ENCODE measurements at regions not wholly inside any gene's neighbourhood (a gene's known extent, or its start where the extent isn't known, plus 50 kb on each side); places are given as distances from the start of the nearest gene placed in this dataset.

DNA sequence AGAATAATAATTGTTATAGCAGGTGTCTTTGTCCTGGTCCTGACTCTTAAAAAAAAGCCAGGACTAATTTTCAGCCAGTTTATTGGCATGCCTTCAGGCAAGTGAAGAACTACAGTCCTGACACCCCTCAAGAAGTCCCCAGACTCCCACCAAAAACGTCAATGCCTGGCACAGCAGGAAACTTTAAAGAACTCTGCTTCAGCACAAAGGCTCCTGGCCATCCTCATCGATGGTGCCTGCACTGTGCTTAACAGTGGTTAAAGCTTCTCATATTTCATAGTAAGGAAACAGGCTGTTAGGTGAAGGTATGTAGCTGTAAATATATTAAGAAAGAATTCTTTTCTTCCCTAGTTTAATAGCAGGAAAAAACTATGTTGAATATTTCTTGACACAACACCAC, 280.1 kb upstream of the PUM3 start:
- H3K27me3 ChIP-seq, result no peaks in the 10 kb centered on the region
- intact Hi-C loops (cut with DNase I), result no loop called here

DNA sequence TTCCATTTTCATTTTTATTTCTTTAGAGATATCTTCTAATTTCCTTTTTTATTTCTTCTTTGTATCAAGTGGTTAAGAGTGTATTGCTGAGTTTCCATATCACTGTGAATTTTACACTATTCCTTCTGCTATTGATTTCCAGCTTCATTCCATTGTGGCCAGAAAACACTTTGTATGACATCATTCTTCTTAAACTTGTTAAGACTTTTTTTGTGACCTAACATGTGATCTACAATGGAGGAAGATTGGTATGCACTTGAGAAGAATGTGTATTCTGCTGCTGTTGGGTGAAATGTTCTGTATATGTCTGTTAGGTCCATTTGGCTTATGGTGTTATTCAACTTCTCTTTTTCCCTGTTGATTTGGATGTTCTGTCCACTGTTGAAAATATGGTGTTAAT, 274.2 kb upstream of the PUM3 start:
- Histone ChIP-seq H3K27me3 (no peaks in the 10 kb centered on the region), H3K9me3 (no peaks in the 10 kb centered on the region), H3K4me3 (no peak overlapping the region), H3K4me1 (no peaks in the 10 kb centered on the region), H3K9ac (ENCODE audit: low read depth in 2 of 2, low read length in 2 of 2) (no peak overlapping the region), H3K27ac (no peak overlapping the region), H3K36me3 (no peaks in the 10 kb centered on the region)
- intact Hi-C loops (cut with DNase I), result no loop called here
- TF ChIP-seq CTCF (IDR thresholded peaks at IDR 0.05), result no peak
- no peak for DNase-seq

More for the DNA sequence above, 280.1 kb upstream of the PUM3 start:
- Histone ChIP-seq H3K9me3 (no peaks in the 10 kb centered on the region), H3K4me1 (no peaks in the 10 kb centered on the region), H3K27ac (no peak overlapping the region), H3K9ac (ENCODE audit: low read depth in 2 of 2, low read length in 2 of 2) (no peak overlapping the region), H3K4me3 (no peak overlapping the region), H3K36me3 (no peaks in the 10 kb centered on the region)
- no peak for TF ChIP-seq CTCF (IDR thresholded peaks at IDR 0.05)
- no peak for DNase-seq

GRCh38 chr9:3099646-3100045, 255.8 kb upstream of the PUM3 start:
- no peaks in the 10 kb centered on the region for H3K4me1 ChIP-seq
- intact Hi-C loops (cut with DNase I), result no loop called here

DNA sequence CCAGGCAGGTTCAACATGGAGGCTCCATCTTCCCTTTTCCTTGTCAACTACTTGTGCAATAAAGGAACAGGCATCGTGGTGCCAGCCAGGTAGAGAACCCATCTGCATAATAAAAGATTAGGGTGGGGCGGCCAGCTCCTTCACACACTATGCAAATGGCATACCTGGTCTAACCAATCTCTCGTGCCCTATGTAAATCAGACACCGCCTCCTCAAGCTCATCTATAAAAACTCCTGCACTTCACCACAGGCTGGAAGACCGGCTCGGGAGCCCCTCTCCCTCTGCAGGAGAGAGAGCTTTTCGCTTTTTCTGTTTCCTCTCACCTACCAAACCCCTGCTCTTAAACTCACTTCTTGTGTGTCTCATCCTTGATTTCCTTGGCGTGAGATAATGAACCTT, 244.3 kb upstream of the PUM3 start:
- Histone ChIP-seq H3K9me3 (no peaks in the 10 kb centered on the region), H3K36me3 (no peaks in the 10 kb centered on the region), H3K4me3 (no peak overlapping the region), H3K27ac (no peak overlapping the region), H3K9ac (ENCODE audit: low read depth in 2 of 2, low read length in 2 of 2) (no peak overlapping the region), H3K4me1 (no peaks in the 10 kb centered on the region), H3K27me3 (no peaks in the 10 kb centered on the region)
- TF ChIP-seq CTCF (IDR thresholded peaks at IDR 0.05), result no peak
- DNase-seq, result no peak
- intact Hi-C loops (cut with DNase I), result no loop called here

More at GRCh38 chr9:3099646-3100045, 255.8 kb upstream of the PUM3 start:
- TF ChIP-seq CTCF (IDR thresholded peaks at IDR 0.05), result no peak
- H3K36me3 ChIP-seq, result no peaks in the 10 kb centered on the region
- H3K9ac ChIP-seq (ENCODE audit: low read depth in 2 of 2, low read length in 2 of 2), result no peak overlapping the region
- H3K27me3 ChIP-seq, result no peaks in the 10 kb centered on the region
- no peaks in the 10 kb centered on the region for H3K9me3 ChIP-seq
- no peak overlapping the region for H3K27ac ChIP-seq
- no peak for DNase-seq
- no peak overlapping the region for H3K4me3 ChIP-seq

GRCh38 chr9:3087697-3088096, 243.8 kb upstream of the PUM3 start:
- no peak overlapping the region for H3K9ac ChIP-seq (ENCODE audit: low read depth in 2 of 2, low read length in 2 of 2)
- no peak overlapping the region for H3K27ac ChIP-seq
- TF ChIP-seq CTCF (IDR thresholded peaks at IDR 0.05), result no peak
- intact Hi-C loops (cut with DNase I), result no loop called here
- no peaks in the 10 kb centered on the region for H3K9me3 ChIP-seq
- H3K36me3 ChIP-seq, result no peaks in the 10 kb centered on the region
- H3K4me1 ChIP-seq, result no peaks in the 10 kb centered on the region
- no peaks in the 10 kb centered on the region for H3K27me3 ChIP-seq
- H3K4me3 ChIP-seq, result no peak overlapping the region
- DNase-seq, result no peak

- Histone ChIP-seq H3K27ac (no peak overlapping the region), H3K4me1 (no peaks in the 10 kb centered on the region), H3K9ac (ENCODE audit: low read depth in 2 of 2, low read length in 2 of 2) (no peak overlapping the region), H3K9me3 (no peaks in the 10 kb centered on the region), H3K27me3 (no peaks in the 10 kb centered on the region), H3K4me3 (no peak overlapping the region), H3K36me3 (no peaks in the 10 kb centered on the region)
- intact Hi-C loops (cut with DNase I), result no loop called here
- TF ChIP-seq CTCF (IDR thresholded peaks at IDR 0.05), result no peak
- DNase-seq, result no peak
Measured at GRCh38 chr9:3080951-3081350, 237.1 kb upstream of the PUM3 start.

Measured in colonic mucosa (tissue), 4 donors.